Fibroblast of the conjunctiva (primary cell): ENCODE measurements at regions not wholly inside any gene's neighbourhood (a gene's known extent, or its start where the extent isn't known, plus 50 kb on each side); places are given as distances from the start of the nearest gene placed in this dataset.
A peak's percentile ranks its signal among the peaks of the same experiment; 100 is the strongest.

ENCODE experiments used
- DNase-seq: peaks from one replicate; pipeline ENCODE4 v3.0.0-alpha.2; 2010; ENCODE audit warnings: low read depth

- no peak for DNase-seq
Measured at GRCh38 chr3:177599837-177600236, 402.6 kb upstream of the TBL1XR1 start.

- DNase-seq: no peak
Measured at GRCh38 chr3:177600411-177600810, 403.1 kb upstream of the TBL1XR1 start.

GRCh38 chr3:177601152-177601551 lies 403.9 kb upstream of the TBL1XR1 start:
- no peak for DNase-seq

- no peak for DNase-seq
Measured at GRCh38 chr3:177602601-177603147, 405.4 kb upstream of the TBL1XR1 start.

GRCh38 chr3:177603148-177603603 lies 405.9 kb upstream of the TBL1XR1 start:
- DNase-seq: no peak

GRCh38 chr3:177604181-177604580 lies 406.9 kb upstream of the TBL1XR1 start:
- no peak for DNase-seq

- DNase-seq: no peak
Measured at GRCh38 chr3:177606891-177607290, 409.6 kb upstream of the TBL1XR1 start.

- DNase-seq: no peak
Measured at GRCh38 chr3:177607589-177607988, 410.3 kb upstream of the TBL1XR1 start.

- no peak for DNase-seq
Measured at GRCh38 chr3:177608443-177608842, 411.2 kb upstream of the TBL1XR1 start.

GRCh38 chr3:177609613-177610012 lies 412.3 kb upstream of the TBL1XR1 start:
- DNase-seq: no peak

GRCh38 chr3:177610262-177610661 lies 413.0 kb upstream of the TBL1XR1 start:
- no peak for DNase-seq

GRCh38 chr3:177610686-177611633 lies 413.7 kb upstream of the TBL1XR1 start:
- no peak for DNase-seq

GRCh38 chr3:177611752-177612334 lies 414.6 kb upstream of the TBL1XR1 start:
- DNase-seq: no peak

GRCh38 chr3:177613901-177614300 lies 416.6 kb upstream of the TBL1XR1 start:
- DNase-seq: no peak

- peak; percentile 92 for DNase-seq
Measured at GRCh38 chr3:177615015-177615414, 417.7 kb upstream of the TBL1XR1 start.

- DNase-seq: peak; percentile 82
Measured at GRCh38 chr3:177618873-177619733, 421.8 kb upstream of the TBL1XR1 start.

GRCh38 chr3:177620073-177620472 lies 422.8 kb upstream of the TBL1XR1 start:
- DNase-seq: no peak

GRCh38 chr3:177622520-177622919 lies 425.2 kb upstream of the TBL1XR1 start:
- DNase-seq: peak; percentile 34

- DNase-seq: no peak
Measured at GRCh38 chr3:177622982-177623617, 425.8 kb upstream of the TBL1XR1 start.

- no peak for DNase-seq
Measured at GRCh38 chr3:177624528-177625495, 427.5 kb upstream of the TBL1XR1 start.
